Thyroid gland (tissue), 4 donors: ENCODE measurements at regions not wholly inside any gene's neighbourhood (a gene's known extent, or its start where the extent isn't known, plus 50 kb on each side); places are given as distances from the start of the nearest gene placed in this dataset.

Source experiments
- DNase-seq, 2 donors: peaks; one replicate each; pipeline ENCODE4 v3.0.0-alpha.2; 2019
- H3K27ac ChIP-seq, 3 donors: fragments of 200-600 bp; sonication (generic); 1 replicate in 2 of 3; 2 replicates in 1 of 3; pipeline ENCODE4 v1.5.1; 2016 to 2019; ENCODE audit warnings: mild to moderate bottlenecking in 1 of 3, moderate library complexity in 1 of 3
- H3K27me3 ChIP-seq: fragments of 200-600 bp; sonication (generic); one replicate; pipeline ENCODE4 v1.5.1; 2019
- H3K36me3 ChIP-seq, 2 donors: fragments of 200-600 bp; sonication (generic); one replicate each; pipeline ENCODE4 v1.5.1; 2016 to 2019
- H3K4me1 ChIP-seq, 2 donors: fragments of 200-600 bp; sonication (generic); one replicate each; pipeline ENCODE4 v1.5.1; 2017 to 2019
- H3K4me3 ChIP-seq, 3 donors: fragments of 200-600 bp; sonication (generic); replicated peaks in 1 of 3; 1 replicate in 2 of 3; 2 replicates in 1 of 3; pipeline ENCODE4 v1.5.1; 2016; ENCODE audit warnings: mild to moderate bottlenecking in 1 of 3
- H3K9me3 ChIP-seq: fragments of 200-600 bp; sonication (generic); one replicate; pipeline ENCODE4 v1.5.1; 2017
- POLR2A ChIP-seq, 2 donors: fragments of 450-650 bp; IDR thresholded peaks; one replicate each; pipeline ENCODE4 v1.6.1; 2017; ENCODE audit warnings: antibody characterized with exemption in 2 of 2, mild to moderate bottlenecking in 2 of 2, moderate library complexity in 1 of 2
- WGBS, 2 donors: methylation state at CpG; one replicate each; pipeline ENCODE4 v1.1.5; 2017; 5-methylcytosine and 5-hydroxymethylcytosine counted together
- intact Hi-C: fragments of 100-400 bp; cut with DNase I; formaldehyde crosslinking; loops from one replicate; pipeline ENCODE4 v1.15.1; 2023
- TF ChIP-seq, protein P1 (sequence below), 6 experiments: fragments of 200-600 bp in 3 of 6; fragments of 450-650 bp in 3 of 6; sonication (generic) in 3 of 6; IDR thresholded peaks; one replicate each; pipeline ENCODE4 v1.5.1; 2016 to 2019; ENCODE audit warnings: antibody characterized with exemption in 6 of 6, mild to moderate bottlenecking in 2 of 6, inconsistent platforms in 1 of 6, moderate library complexity in 1 of 6

DNA sequence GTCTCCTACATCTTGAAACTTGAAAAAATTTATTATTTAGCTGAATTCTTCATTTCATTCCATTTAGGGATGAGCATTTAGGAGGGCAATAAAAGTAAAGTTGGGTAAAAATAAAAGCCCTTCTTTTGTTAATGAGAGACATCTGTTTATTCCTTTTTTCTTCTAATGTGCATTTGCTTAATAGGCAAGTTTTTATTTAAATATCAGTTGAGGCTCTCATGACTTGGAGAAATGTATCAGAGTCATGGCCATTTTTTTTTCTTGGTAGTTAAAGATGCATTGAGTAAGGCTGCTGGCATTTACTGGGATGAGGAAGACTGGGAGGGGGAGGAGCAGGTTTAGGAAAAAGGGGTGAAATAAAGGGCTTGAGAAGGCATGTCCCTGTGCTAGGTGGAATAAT is 609.9 kb upstream of the TMEM132C start:
- no peaks in the 10 kb centered on the region for H3K27me3 ChIP-seq
- H3K9me3 ChIP-seq, result no peaks in the 10 kb centered on the region
- intact Hi-C loops, result no loop called here
- no peaks in the 10 kb centered on the region for H3K36me3 ChIP-seq
- H3K4me3 ChIP-seq, result no peak overlapping the region
- TF ChIP-seq, protein P1, sequence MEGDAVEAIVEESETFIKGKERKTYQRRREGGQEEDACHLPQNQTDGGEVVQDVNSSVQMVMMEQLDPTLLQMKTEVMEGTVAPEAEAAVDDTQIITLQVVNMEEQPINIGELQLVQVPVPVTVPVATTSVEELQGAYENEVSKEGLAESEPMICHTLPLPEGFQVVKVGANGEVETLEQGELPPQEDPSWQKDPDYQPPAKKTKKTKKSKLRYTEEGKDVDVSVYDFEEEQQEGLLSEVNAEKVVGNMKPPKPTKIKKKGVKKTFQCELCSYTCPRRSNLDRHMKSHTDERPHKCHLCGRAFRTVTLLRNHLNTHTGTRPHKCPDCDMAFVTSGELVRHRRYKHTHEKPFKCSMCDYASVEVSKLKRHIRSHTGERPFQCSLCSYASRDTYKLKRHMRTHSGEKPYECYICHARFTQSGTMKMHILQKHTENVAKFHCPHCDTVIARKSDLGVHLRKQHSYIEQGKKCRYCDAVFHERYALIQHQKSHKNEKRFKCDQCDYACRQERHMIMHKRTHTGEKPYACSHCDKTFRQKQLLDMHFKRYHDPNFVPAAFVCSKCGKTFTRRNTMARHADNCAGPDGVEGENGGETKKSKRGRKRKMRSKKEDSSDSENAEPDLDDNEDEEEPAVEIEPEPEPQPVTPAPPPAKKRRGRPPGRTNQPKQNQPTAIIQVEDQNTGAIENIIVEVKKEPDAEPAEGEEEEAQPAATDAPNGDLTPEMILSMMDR (IDR thresholded peaks at IDR 0.05), result no peak
- no peak for TF ChIP-seq POLR2A (IDR thresholded peaks at IDR 0.05)
- H3K4me1 ChIP-seq, result no peaks in the 10 kb centered on the region
- no peak overlapping the region for H3K27ac ChIP-seq
- DNase-seq, result no peak

GRCh38 chr12:127660961-127661360 is 606.0 kb upstream of the TMEM132C start:
- H3K9me3 ChIP-seq, result no peaks in the 10 kb centered on the region
- 70 to 75% methylated on average over 2 of the region's 2 CpGs for WGBS, 2 donors
- no peak overlapping the region for H3K27ac ChIP-seq
- no peak for DNase-seq
- intact Hi-C loops, result no loop called here
- H3K4me1 ChIP-seq, result no peaks in the 10 kb centered on the region
- no peak overlapping the region for H3K4me3 ChIP-seq
- no peaks in the 10 kb centered on the region for H3K36me3 ChIP-seq
- TF ChIP-seq POLR2A (IDR thresholded peaks at IDR 0.05), result no peak
- TF ChIP-seq, protein P1 (IDR thresholded peaks at IDR 0.05), result no peak
- no peaks in the 10 kb centered on the region for H3K27me3 ChIP-seq

- H3K4me3 ChIP-seq, result no peak overlapping the region
- 80 to 90% methylated on average over 3 of the region's 3 CpGs for WGBS, 2 donors
- no peak overlapping the region for H3K27ac ChIP-seq
- H3K9me3 ChIP-seq, result no peaks in the 10 kb centered on the region
- DNase-seq, result no peak
- no peaks in the 10 kb centered on the region for H3K36me3 ChIP-seq
- H3K4me1 ChIP-seq, result no peaks in the 10 kb centered on the region
- intact Hi-C loops, result no loop called here
- no peak for TF ChIP-seq POLR2A (IDR thresholded peaks at IDR 0.05)
- TF ChIP-seq, protein P1 (IDR thresholded peaks at IDR 0.05), result no peak
- H3K27me3 ChIP-seq, result no peaks in the 10 kb centered on the region
Observed at GRCh38 chr12:127663716-127664115, 603.3 kb upstream of the TMEM132C start.

GRCh38 chr12:127664901-127665300 is 602.1 kb upstream of the TMEM132C start:
- intact Hi-C loops, result no loop called here
- Histone ChIP-seq H3K9me3 (no peaks in the 10 kb centered on the region), H3K4me3 (no peak overlapping the region), H3K27me3 (no peaks in the 10 kb centered on the region), H3K36me3 (no peaks in the 10 kb centered on the region), H3K4me1 (no peaks in the 10 kb centered on the region), H3K27ac (no peak overlapping the region)
- DNase-seq, result no peak
- WGBS, 2 donors, result 66 to 73% methylated on average over 4 of the region's 4 CpGs
- no peak for TF ChIP-seq POLR2A (IDR thresholded peaks at IDR 0.05)
- TF ChIP-seq, protein P1 (IDR thresholded peaks at IDR 0.05), result no peak

DNA sequence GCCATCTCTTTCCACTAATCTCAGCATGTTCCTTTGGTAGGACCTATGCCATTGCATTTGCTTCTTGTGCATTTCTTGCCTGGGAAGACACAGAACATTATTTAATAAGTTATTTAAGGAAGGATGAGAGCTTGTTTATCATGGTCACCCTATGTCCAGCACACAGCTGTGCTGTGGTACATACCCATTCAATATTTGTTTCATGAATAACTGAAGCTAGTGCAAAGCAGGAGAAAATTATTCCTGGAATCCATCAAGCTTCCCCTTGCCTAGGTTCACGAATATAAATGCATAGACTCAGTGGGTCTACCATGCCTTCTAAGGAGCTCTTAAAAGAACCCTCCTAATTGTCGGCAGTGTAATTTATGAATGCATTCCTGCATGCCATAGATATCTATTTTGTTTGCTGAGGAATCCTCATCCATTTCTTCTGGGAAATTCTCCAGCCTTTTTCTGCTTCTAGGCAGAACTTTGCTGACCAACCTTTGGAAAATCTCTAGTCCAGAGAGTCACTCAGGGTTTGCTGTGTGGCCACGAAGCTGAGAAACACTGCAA is 599.8 kb upstream of the TMEM132C start:
- no peak overlapping the region for H3K4me3 ChIP-seq
- intact Hi-C loops, result no loop called here
- no peaks in the 10 kb centered on the region for H3K27me3 ChIP-seq
- no peaks in the 10 kb centered on the region for H3K36me3 ChIP-seq
- TF ChIP-seq, protein P1 (IDR thresholded peaks at IDR 0.05), result no peak
- TF ChIP-seq POLR2A (IDR thresholded peaks at IDR 0.05), result no peak
- no peak overlapping the region for H3K27ac ChIP-seq
- no peak for DNase-seq
- H3K4me1 ChIP-seq, result no peaks in the 10 kb centered on the region
- H3K9me3 ChIP-seq, result no peaks in the 10 kb centered on the region
- 78 to 79% methylated on average over 3 of the region's 3 CpGs for WGBS, 2 donors
